ENCODE measurements at regions not wholly inside any gene's neighbourhood (a gene's known extent, or its start where the extent isn't known, plus 50 kb on each side); places are given as distances from the start of the nearest gene placed in this dataset.

GRCh38 chr5:163252950-163253349, 184.4 kb upstream of the CCNG1 start:
- TF ChIP-seq GATA3 (IDR thresholded peaks at IDR 0.05; ENCODE audit: low read depth, low read length) (no peak), GATA2 (IDR thresholded peaks at IDR 0.05; ENCODE audit: low read depth, low read length) (no peak)

Measured in SH-SY5Y (cell line).